Myocyte (in vitro differentiated cells): ENCODE measurements at regions not wholly inside any gene's neighbourhood (a gene's known extent, or its start where the extent isn't known, plus 50 kb on each side); places are given as distances from the start of the nearest gene placed in this dataset.
A peak's percentile ranks its signal among the peaks of the same experiment; 100 is the strongest.

Experiments used
- DNase-seq: peaks from one replicate; pipeline ENCODE4 v3.0.0-alpha.2; 2012; ENCODE audit warnings: low read depth

DNA sequence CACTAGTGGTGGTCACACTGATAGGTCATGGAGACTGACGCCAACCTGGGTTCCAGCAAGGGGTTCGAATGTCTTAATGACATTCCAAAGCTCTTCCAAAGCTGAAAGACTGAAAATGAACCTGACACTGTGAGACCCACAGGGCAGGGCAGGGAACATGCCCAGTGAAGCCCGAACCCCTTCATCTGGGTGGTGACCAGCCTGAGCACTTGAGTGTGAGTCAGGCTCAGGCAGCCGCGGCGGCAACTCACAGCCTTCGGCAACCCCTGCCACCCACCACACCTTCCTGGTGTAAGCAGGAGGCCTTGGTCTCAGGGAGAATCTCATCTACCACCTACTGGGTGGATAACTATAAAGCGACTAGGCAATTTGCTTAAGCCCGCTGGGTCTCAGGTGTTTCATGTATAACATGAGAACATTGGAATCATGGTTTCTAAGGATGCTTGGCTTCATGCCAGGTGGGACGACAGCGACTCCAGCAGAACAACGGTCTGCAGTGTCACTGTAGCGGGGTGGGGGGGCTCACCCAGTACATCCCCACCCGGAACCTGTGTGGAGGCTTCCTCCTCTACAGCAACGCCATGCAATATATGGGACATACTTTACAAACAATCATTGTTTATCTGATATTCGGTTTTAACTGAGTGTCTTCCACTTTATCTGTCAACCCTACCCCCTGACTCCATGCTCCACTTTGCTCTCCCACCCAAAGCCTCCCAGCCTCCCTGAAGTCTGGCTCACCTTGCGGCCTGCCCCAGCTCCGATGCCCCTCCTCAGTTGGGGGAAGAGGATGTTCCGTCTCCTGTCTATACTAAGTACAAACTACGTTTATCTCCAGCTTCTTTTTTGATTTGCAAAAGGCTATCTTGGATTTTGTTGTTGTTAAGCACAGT, 125.0 kb upstream of the MEF2A start:
- no peak for DNase-seq

DNA sequence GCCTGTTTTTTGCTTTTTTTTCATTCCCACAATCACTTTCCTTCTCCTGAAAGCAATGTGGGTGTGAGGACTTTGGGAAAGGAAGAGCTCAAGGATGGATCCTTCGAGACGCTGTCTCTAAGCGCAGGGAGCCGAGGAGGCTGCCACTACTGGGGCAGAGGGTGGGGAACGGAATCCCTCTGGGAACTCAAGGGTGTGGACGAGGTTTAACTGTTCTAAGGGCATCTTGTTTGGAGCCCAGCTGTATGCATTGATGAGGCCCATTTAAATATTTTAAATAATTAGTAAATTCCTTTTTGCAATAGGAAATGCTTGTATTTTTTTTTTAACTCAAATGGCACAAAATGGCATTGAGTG, 124.4 kb upstream of the MEF2A start:
- no peak for DNase-seq

DNA sequence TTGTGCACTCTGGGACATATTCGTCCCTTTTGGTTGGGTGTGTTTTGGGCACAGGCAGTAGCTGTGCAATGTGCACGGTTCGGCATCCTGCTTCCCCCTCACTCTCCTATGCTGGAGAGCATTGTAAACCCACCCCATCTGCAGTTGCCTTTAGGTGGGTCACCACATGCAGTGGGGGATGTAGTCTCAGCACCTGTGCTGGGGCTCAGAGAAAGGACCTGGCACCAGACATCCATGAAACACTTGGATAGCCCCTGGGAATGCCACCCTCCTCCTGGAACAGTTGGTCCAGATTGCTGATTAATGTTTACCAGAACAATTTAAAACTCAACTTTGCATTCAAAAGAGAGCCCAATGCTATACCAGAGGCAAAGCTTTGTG, 123.9 kb upstream of the MEF2A start:
- no peak for DNase-seq

DNA sequence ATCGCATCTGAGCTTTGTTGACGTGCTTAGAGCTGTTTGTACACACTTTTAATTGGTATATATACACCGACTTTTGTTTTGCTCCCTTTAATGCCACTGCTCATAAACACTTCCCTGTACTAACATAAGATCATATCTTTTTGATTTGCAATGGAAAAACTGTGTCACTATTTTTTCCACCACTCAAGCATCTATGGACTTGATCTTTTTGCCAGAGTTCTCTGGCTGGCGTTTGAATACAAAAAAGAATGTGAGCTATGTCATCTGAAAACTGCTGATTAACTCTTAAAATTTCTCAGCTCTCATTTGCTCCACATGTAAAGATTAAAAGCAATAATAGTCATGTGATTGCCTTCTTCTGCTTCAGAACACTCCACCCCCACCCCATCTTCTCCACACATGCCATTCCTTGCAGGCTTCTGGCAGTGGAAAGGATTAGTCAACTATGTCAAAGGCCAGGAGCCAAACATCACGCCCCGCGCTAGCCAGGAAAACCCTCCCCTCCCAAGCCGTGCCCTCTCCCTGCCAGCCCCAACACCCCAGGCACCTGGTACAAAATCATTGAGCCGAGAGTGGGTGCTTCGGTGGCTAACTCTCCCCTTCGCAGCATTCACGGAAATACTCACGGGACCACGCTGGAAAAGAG, 123.4 kb upstream of the MEF2A start:
- peak; percentile 95 for DNase-seq

DNA sequence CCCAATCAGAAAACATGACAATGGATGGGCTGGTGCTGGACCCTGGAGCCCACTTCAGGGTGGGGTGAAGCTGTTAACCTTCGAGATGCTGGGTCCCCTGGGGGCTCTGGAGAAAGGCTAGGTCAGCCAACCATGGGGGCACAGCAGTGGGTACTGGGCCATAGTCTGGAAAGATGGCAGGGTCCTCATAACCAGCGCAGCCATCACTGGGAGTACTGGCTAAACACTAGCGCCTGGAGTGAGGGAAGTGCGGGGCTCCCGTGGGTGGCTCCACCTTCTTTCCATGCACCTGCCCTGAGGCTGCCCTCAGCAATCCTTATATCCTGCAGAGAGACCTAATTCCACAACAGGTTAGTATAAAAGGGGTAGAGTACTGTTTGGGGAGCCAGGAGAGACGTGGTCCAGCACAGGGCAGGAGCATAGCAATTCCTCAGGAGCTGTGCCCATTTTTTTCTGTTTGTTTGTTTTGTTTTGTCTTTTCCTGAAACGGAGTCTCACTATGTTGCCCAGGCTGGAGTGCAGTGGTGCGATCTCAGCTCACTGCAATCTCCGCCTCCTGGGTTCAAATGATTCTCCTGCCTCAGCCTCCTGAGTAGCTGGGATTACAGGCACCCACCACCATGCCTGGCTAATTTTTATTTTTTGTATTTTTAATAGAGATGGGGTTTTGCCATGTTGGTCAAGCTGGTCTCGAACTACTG, 122.6 kb upstream of the MEF2A start:
- DNase-seq: no peak

DNA sequence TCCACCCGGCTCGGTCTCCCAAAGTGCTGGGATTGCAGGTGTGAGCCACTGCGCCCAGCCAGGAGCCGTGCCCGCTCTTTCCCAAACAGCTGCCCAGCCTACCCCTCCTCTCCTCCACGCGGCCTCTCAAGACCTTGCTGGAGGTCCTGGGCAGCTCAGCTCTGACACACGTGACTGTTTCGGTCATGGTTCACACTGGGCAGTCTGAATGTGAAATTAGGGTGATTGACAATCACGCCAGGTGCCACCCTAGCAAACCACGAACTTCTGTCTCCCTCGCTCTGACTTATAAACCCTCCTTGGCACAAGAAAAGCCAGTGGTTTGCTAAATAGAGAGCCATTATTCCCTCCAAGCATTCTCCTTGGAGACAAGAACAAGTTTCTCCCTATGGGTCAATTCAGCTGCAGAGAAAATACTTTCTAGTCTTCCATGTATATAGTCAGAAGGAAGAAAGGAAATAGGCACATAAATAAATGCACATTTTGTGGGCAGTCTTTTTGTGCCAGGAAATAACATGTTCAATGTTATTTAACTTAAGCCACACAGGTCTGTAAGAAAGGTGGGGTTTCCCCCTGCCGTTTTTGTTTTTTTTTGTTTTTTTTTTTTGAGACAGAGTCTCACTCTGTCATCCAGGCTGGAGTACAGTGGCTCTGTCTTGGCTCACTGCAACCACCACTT, 121.9 kb upstream of the MEF2A start:
- peak; percentile 97 for DNase-seq

DNA sequence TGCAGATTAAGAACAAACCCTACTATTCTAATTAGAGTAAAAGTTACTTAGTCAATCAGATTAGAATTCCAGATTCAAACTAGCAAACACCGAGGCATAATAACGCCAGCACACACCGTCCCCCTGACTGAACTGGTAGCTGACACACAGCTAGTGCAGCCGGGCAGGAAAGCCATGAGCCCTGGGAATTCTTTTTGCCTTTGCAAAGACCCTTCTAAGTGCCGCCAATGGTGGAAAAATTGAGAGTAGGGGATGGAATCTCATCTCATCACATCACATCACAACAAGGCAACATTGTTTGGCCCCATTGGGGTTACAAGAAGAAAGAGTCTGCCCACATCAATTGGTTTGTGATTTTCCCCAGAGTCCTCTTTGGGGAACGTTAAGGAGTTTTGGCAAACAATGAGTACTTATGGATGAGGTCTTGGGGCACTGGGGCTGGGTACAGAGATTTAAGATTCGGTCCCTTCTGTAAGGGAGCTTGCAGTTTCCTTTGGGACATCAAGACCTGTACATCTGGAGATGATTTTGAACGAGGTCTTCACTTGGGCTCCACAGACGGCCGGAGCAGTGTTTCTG, 120.4 kb upstream of the MEF2A start:
- no peak for DNase-seq

DNA sequence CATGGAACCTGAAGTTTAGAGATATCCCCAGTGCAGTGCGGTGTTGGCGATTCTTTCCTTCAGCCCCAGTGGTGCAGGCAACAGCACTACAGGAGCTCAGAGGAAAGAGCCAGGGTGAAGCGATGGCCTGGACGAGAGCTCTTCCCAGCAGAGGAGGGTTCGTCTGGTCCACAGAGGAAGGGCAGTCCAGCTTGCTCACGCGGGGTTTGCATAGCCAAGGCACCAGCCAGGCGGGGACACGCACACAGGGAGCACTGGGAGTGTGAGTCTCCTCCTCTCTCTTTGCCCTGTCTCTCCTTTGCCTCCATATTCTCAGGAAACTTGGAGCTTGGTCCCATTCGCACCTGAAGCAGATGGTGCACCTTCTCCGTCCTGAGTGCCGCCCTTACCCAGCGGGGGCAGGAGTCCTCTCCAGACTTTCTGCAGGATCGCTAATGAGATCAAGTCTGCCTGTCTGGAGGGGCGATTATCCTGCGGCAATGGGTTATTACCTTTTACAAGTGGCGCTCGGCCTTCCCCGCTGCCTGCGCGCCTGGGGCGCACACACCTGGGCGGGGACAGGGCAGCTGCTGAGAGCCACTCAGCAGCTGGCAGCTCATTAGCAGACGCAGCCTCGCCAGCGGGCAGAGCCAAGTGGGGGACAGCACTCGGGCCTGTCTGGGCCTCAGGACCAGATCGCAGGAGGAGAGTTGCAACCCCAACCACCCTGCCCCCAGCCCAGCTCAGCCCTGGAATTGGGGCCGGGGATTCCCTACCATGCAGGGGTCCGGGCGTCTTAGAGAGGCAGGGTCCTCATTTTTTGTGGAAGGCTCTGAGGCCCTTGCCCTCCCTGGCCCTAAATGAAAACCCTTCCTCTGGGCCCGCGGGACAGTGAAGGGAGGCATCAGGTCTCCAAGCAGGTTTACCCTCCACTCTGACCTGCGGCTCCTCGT, 119.0 kb upstream of the MEF2A start:
- DNase-seq: no peak

DNA sequence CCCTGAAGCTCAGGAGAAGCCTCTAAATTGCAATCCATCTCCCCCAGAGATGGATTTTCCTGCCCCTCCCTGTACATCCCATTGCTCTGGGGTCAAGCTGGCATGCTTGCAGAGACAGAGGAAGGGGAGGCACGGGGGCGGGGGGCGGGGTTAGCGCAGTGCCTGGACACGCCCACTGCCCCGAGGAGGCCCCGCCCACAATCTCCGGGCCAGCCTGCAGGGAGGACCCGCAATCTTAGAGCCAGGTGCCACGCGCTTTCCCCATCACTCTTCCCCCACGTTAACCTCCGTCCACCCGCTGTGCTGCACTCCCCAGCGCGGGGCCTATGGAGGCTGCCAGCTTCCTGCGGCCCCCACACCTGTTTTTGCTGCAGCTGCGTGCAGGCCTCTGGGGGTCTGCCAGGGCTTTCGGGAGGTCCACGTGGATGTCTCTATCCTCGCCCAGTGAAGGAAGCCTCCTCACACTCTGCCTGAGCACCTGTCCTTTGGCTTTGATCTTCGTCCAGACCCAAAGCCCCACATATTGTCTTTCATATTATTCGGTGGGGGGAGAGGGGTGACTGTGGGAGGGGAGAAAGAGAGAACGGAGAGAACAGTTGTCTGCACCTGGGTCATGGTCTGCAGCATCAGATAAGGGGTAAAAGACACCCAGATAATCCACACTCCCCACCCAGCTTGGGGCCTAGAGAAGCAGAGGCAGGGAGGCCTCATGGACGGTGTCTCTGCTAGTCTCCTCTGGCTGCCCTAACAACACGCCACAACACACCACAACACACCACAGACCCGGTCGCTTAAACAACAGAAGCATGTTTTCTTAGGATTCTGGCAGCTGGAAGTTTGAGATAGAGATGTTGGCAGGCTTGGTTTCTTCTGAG, 118.0 kb upstream of the MEF2A start:
- DNase-seq: peak; percentile 93

DNA sequence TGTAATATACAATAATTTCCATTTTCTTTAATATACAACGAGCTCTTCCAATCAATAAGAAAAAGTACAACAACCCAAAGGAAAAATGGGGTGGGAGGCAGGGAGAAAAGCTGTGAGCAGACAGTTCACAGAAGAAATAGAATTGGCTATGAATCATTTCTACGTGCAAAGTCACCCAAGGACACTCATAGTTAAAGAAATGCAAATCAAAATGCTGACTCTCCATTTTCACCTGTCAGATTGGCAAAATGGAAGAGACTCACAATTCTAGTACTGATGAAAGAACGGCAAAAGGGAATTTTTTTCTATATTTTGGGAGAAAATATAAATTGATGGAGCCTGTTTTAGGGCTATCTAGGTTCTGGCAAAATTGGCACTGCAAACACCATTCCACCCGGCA, 116.3 kb upstream of the MEF2A start:
- DNase-seq: no peak

DNA sequence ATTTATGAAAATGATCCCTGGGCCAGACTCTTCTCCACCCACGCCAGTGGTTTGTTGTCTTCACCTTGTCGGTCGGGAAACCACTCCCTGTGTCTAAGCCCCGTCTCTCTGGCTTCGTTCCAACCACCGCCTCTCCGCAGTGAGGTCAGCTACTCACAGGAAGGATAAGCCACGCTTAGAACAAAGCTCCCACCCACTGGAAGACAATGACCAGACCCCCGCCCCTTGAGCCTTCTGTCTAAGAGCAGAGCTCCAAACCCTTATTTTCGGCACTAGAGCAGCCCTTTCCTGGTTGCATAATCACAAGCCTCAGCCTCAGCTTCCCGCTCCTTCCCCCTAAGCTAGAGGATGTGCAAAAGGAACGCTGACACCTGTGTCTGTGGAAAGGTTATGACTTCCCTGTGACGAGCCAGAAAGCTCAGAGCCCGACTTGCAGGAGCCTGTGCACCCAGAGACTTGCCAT, 114.9 kb upstream of the MEF2A start:
- no peak for DNase-seq

DNA sequence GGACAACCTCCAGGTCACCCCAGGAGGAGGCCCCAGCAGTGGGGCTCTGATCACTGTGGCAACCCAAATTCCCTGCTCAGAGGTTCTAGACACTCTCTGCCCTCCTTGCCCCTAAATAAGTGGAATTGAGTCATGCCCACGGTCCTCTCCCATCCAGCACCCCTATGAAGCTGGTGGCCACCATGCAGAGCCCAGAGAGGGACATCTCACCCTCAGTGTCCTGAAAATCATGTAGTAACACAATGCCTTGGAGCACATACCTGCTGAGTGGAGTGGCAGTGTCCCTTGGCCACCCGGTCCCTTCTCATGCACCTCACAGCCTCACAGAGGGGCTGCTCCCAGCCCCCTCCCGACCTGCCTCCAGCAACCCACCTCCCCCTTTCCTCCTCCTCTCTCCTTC, 114.3 kb upstream of the MEF2A start:
- DNase-seq: no peak

DNA sequence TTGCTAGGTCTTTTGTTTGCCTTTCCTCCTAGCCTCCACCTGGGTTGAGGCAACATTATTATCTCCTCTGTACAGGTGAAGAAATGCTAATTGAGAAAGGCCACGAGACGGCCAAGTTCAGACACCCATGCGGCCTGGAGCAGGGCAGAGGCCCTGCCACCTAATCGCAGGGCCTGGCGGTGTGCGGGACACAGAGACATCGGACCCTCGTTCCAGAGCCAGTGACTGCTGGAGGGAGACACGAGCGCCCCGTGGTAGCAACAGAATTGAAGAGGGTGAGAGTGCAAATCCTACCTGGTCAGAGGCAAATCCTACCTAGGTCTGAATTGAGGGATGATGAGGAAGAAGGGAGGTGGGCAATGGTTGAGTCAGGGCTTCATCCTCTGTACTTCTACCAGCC, 113.8 kb upstream of the MEF2A start:
- DNase-seq: no peak

DNA sequence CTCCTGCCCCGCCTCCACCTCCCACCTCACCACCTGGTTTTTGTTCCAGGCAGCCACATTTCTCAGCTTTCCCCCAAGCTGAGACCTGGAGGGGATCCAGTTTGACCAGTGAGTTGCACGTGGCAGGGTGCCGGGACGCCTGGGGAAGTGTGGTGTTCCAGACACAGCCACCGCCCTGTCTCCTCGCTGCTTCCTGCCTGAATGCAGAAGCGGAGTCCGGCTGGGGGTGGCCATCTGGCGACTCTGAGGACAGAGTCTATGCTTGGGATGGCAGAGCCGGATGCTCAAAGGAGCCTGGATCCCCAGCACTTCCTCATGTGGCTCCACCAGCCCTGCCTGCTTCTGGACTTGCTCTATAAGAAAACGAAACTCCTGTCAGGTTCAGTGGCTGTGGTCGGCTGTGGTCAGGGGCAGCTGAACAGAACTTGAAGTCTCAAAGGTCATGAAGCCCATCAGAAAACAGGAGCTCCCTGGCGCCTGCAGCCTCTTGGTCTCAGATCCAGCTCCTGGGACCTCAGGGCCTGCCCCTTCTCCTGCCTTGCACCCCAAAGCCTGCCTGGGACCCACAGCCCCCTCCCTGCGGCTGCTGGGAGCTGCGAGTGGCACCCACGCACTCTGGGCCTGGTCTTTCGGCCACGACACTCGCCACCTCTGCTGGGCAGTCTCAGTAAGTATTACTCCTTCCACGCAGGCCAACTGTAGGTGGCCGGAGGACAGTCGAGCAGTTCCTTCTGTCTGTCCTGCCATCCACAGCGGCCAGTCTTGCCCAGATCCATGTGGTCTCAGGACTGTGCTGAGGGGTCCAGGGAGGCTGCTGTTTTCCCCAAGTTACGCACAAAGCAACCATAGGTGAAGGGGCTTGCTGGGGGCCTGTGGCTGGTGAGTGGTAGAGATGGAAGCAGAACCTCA, 112.8 kb upstream of the MEF2A start:
- DNase-seq: peak; percentile 80

DNA sequence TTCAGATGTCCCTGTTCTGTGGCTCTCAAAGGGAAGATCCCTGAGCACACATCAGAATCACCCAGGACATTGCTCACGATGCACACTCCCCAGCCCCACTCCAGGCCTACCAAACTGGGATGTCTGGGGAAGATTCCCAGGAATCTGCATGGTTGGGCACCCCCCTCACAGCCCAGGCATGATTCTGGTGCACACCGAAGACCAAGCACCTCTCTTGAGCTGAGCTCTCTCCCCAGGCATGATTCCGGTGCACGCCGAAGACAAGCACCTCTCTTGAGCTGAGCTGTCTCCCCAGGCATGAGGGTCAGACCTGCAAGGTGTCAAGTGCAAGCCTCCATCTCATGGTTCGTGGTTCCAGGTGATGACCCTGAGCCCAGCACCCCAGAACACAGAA, 112.2 kb upstream of the MEF2A start:
- no peak for DNase-seq

DNA sequence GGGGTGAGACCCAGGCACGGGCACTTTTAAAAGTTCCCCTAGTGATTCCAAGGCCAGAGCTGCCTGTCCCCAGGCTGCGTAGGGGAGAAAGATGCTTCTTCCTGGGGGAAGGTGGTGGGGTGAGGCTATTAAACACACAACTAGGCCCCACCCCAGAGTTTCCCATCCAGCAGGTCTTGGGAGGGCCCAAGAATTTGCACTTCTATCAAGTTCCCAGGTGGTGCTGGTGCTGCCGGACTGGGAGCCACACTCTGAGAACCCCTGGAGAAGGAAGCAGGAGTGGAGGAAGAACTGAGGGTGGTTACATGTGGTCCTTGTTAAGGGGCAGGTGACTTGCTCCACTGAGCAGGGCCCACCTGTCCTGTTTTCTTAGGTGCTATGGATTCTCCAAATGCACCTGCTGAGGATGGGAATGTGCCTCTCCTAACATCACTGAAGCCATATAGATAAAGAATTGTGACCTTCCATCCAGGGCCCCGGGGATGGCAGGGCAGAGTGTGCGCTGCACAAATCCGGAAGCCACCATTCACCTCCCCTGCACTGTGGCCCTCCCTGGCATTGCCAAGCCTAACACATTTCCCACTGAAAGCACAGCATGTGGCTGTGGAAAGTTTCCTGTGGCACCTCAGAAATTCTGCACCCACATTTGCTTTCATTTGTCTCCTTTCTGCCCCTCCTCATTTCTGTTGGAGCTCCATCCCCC, 111.5 kb upstream of the MEF2A start:
- no peak for DNase-seq
